ENCODE measurements at regions not wholly inside any gene's neighbourhood (a gene's known extent, or its start where the extent isn't known, plus 50 kb on each side); places are given as distances from the start of the nearest gene placed in this dataset.

- TF ChIP-seq, protein P1, sequence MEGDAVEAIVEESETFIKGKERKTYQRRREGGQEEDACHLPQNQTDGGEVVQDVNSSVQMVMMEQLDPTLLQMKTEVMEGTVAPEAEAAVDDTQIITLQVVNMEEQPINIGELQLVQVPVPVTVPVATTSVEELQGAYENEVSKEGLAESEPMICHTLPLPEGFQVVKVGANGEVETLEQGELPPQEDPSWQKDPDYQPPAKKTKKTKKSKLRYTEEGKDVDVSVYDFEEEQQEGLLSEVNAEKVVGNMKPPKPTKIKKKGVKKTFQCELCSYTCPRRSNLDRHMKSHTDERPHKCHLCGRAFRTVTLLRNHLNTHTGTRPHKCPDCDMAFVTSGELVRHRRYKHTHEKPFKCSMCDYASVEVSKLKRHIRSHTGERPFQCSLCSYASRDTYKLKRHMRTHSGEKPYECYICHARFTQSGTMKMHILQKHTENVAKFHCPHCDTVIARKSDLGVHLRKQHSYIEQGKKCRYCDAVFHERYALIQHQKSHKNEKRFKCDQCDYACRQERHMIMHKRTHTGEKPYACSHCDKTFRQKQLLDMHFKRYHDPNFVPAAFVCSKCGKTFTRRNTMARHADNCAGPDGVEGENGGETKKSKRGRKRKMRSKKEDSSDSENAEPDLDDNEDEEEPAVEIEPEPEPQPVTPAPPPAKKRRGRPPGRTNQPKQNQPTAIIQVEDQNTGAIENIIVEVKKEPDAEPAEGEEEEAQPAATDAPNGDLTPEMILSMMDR (IDR thresholded peaks at IDR 0.05 in 8 of 11, conservative IDR thresholded peaks at IDR 0.05 in 3 of 11): no peak
- TF ChIP-seq POLR2AphosphoS5 (IDR thresholded peaks at IDR 0.05): no peak
These were observed 68.7 kb upstream of the CD83 start for GRCh38 chr6:14048837-14049236.
